NAMALWA (cell line): ENCODE measurements at regions not wholly inside any gene's neighbourhood (a gene's known extent, or its start where the extent isn't known, plus 50 kb on each side); places are given as distances from the start of the nearest gene placed in this dataset.

ENCODE experiments used
- DNase-seq: peaks from one replicate; pipeline ENCODE4 v3.0.0-alpha.2; 2015; ENCODE audit warnings: low spot score

- DNase-seq, result no peak
Measured at GRCh38 chr17:72523491-72523890, 402.7 kb downstream of the SOX9 start.

- DNase-seq, result no peak
Measured at GRCh38 chr17:72525225-72526015, 404.6 kb downstream of the SOX9 start.

- DNase-seq, result no peak
Measured at GRCh38 chr17:72526769-72527168, 405.9 kb downstream of the SOX9 start.

DNA sequence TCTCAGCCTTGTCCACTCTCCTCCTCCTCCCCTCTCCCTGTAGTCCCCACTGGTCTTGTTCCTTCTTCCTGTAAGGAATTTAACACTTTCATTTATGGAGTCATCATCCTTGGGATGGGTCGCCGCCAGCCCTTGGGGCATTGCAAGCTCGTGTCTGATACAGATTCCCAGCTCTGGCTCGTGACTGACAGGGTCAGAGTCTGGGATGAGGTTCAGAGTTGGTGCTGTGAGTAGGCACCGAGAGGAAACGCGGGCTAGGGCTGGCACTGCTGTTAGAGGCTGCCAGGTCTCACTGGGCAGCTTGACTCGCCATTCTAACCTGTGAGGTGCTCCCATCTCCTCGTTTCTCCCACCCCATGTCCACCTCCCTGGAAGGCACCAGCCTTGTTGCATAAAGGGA is 407.0 kb downstream of the SOX9 start:
- DNase-seq, result no peak

- DNase-seq, result no peak
Measured at GRCh38 chr17:72528683-72529082, 407.9 kb downstream of the SOX9 start.

DNA sequence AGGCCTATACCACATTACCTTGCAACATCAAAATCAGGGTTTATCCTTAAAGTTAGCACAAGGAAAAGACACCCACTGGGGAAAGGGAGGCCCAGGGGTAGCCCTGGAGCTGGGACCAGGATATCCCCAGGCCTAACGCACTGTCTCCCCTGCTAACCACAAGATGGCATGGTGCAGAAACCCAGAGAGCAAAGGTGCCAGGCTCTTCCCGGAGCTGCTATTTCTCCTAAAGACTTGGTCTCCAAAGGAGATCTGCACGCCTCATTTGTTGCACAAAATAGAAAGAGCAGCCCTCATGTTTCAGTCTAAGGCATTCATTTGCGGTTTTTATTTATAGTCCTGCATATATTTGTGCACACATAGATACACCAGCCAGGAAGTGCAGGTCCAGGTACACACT is 408.6 kb downstream of the SOX9 start:
- no peak for DNase-seq

- no peak for DNase-seq
Measured at GRCh38 chr17:72530454-72530853, 409.6 kb downstream of the SOX9 start.

GRCh38 chr17:72531729-72532128 is 410.9 kb downstream of the SOX9 start:
- no peak for DNase-seq

- DNase-seq, result no peak
Measured at GRCh38 chr17:72534265-72534664, 413.4 kb downstream of the SOX9 start.

DNA sequence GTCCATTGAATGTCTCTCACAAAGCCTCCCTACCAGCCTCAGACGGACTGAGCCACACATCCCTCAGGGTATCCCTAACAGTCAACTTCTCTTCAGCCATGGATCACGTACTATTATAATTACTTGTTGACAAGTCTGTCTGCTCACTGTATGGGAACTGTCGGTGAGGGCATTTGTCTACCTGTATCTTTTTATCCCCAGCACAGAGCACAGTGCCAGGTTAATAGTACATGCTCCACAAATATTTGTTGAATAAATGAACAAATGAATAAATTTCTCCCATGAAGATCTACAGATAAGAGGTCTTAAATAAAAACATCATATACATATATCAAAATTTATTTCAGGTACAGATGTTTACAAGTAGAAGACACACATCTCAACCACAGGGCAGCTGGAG is 414.0 kb downstream of the SOX9 start:
- no peak for DNase-seq

- no peak for DNase-seq
Measured at GRCh38 chr17:72535346-72535745, 414.5 kb downstream of the SOX9 start.

DNA sequence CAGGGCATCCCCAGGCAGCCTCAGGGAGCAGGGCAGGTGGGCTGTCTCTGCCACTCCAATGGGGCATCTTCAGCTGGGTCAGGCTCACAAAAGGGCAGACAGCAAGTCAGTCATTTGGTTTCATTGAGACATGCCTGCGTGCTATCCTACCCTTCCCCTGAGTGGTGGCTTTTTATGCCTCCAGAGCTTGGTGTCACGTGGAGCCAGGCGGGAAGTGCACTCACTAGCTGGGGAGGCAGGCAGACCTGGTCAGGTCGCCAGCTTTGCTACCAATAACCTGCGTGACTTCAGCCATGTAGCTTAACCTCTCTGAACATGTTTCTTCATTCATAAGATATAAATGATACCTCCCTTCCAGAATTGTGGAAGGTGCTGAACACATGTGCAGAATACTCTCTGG is 415.0 kb downstream of the SOX9 start:
- no peak for DNase-seq

DNA sequence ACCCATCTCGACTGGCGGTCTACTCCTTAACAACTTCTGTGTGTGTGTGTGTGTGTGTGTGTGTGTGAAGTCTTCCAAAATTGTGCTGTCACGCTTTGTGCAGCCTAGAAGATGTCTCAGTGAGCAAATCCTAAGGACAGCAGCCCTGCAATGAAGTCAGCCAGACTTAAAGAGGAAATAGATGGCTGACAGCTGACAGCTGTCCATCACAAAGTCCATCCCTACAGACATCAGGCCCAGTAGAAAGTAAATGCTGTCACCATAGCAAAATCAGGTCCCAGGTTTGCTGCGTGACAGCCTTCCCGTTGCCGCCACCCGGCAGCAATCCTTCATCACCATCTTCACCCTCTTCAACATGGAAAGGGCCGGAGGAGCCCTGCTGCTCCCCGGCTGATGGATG is 416.0 kb downstream of the SOX9 start:
- no peak for DNase-seq

GRCh38 chr17:72538443-72538842 is 417.6 kb downstream of the SOX9 start:
- no peak for DNase-seq

DNA sequence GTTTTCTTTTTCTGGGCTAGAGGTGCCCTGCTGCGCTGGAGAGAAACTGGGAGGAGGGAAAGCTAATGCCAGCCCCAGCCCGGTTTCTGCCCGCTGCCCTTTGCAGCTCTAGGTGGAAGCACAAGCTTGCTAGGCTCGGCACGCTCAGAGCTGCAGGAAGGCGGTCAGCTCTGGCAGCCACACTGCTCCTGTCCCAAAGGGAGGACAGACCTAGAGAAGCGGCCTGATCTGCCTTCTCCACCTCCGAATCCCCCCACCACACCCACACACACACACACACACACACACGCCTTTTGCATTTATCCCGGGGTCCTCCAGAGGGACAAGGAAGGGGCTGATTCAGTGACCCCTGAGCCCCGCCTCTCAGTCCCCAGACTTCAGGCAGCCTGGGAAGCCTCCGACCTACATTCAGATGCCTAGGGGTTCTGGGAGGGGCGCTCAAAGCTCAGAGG is 418.1 kb downstream of the SOX9 start:
- no peak for DNase-seq

- peak; percentile 58 for DNase-seq
Measured at GRCh38 chr17:72539981-72540897, 419.4 kb downstream of the SOX9 start.

DNA sequence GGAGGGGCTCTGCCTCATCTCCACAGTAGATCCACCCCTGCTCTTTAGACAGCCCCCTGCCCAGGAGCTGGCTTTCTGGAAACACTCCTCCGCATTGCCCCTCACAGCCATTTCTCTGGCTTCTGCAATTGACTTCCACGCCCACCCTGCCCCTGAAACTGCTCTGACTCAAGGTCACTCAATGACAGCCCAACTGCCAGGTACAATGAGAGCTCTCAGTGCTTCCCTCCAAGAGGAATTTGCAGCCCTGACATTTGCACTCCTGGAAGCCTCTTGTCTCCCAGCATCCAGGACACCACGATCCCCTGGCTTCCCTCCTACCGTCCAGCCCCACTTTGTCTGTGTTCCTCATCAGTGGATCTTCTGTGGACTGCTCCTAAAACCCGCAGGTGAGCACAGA is 421.5 kb downstream of the SOX9 start:
- DNase-seq, result no peak

- DNase-seq, result no peak
Measured at GRCh38 chr17:72545766-72546165, 424.9 kb downstream of the SOX9 start.

DNA sequence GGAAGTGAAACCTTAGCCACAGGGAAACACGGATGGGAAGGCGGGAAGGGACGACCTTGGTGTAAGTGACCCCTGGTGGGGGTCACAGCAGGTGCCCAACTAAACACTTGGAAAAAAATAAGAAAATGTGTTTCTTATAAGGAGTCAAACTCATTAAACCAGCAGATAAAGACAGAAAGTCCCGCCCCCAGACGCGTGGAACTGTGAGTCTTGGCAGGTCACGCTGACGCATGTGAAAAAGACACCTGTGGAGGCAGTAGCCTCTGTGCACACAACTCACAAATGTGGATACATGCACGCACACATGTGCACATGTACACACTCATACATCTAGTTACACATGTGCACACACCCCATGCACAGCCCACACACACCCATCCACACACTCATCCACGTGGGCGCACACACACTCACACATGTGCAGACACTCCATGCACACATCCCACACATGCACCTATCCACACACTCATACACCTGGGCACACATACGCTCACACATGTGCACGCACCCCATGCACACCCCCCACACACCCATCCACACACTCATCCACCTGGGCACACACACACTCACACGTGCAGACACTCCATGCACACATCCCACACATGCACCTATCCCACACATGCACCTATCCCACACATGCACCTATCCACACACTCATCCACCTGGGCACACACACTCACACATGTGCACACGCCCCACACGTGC is 432.4 kb downstream of the SOX9 start:
- DNase-seq, result no peak

DNA sequence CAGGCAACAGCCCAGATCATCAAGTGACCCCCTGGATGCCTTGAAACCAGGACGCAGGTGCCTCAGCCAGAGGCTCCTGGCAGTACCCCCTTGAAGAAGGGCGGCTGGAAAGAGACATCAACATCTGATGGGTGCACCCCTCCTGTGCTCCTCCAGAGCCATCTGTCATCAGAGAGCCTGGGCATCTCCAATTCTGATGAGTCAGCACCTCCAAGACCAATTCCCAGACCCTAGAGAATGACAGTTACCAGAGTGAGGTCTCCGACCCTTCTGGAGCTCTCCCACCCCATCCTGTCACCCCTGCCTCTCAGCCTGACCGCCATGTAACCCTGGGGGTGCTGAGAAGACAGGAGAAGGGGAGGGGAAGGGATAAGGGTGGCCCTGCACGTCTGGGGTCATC is 433.7 kb downstream of the SOX9 start:
- DNase-seq, result no peak

GRCh38 chr17:72555052-72555451 is 434.2 kb downstream of the SOX9 start:
- DNase-seq, result no peak
